GM21529 (cell line): ENCODE measurements at regions not wholly inside any gene's neighbourhood (a gene's known extent, or its start where the extent isn't known, plus 50 kb on each side); places are given as distances from the start of the nearest gene placed in this dataset.
"Not testable (repeated sequence)": the region's sequence is repeated elsewhere in the genome, so short reads cannot be mapped to it uniquely, and the experiment has no call there.

Experiments
- ATAC-seq: cut with Tn5 transposase; IDR thresholded peaks from one replicate; pipeline ENCODE4 v1.9.1; 2021; ENCODE audit not compliant: unreplicated experiment

GRCh38 chr12:116360579-116361413, 83.3 kb upstream of the MED13L start:
- ATAC-seq: no peak

- ATAC-seq: no peak
These were observed 84.1 kb upstream of the MED13L start for GRCh38 chr12:116361414-116362223.

GRCh38 chr12:116365114-116365513, 87.6 kb upstream of the MED13L start:
- ATAC-seq: no peak

DNA sequence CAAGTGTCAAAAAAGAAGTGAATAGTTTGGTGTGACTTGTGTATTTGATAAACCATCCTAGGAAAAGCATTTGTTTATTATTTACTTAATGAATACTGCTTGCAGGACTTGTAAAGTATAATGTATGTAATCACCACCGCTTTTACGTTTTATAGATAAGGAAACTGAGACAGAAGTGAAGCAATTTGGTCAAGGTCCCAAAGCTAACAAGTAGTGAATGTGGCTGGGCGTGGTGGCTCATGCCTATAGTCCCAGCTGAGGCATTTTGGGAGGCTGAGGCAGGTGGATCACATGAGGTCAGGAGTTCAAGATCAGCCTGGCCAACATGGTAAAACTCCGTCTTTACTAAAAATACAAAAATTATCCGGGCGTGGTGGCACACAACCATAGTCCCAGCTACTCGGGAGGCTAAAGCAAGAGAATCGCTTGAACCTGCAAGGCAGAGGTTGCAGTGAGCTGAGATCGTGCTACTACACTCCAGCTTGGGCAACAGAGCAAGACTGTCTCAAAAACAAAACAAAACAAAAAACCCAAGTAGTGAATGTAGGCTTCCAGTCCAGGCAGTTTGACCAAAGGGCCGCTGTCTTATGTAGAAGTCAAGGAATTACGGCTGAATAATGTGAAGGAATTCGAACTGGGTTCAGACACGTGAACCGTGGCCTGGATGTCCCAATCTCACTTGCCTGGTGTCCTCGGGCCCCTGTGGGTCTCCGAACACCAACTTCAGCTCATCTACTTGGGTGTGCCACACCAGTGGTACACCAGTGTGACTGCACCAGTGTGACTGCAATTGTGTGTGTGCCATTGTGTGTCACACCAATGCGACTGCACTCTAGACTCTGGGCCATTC, 88.3 kb upstream of the MED13L start:
- no peak for ATAC-seq

DNA sequence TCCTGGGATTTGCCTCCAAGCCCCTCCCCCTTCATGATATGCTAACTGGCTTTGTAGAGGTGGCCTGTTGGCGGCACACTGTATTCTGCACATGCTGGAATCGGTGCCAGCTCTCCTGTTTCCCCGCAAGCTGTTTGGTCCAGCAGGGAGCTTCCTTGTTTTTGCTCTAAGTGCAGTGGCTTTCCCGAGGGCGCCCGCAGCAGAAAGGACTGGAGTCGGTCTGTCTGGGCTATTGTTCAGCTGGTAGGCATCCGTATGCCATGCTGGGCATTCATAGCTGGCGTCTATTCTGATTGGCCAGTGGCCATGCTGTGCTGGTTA, 88.9 kb upstream of the MED13L start:
- ATAC-seq: no peak

- no peak for ATAC-seq
These were observed 89.3 kb upstream of the MED13L start for GRCh38 chr12:116366824-116367223.

DNA sequence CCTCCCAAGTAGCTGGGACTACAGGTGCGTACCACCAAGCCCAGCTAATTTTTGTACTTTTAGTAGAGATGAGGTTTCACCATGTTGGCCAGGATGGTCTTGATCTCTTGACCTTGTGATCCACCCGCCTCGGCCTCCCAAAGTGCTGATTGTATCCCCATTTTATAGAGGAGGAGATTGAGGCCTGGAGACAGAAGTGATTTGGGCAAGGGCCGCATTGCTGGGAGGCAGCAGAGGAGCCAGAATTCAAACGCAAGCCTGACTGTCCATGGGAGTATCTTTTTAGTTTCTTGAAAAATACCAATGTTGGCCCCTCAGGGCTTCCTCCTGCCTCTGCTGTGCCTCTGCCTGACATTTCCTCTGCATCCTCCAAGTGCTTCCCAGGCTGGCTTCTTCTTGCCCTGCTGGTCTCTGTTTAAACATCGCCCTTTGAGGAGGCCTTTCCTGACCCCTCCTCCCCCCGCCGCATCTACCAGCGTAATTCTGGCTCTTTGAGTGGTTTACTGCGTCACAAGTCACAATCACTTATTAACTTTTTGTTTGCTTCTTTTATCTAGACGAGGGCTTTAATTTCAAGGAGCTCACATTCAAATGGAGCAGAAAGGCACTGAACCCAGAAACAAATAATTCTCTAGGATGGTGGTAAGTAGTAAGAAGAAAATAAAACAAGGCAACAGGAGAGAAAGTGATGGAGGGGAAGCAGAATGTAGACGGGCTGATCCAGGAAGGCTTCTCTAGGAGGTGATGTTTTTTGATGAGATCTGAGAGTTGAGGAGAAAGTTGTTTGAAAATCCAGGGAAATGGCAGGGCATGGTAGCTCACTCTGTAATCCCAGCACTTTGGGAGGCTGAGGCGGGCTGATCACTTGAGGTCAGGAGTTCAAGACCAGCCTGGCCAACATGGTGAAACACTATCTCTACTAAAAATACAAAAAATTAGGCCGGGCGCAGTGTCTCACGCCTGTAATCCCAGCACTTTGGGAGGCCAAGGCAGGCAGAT, 91.0 kb upstream of the MED13L start:
- no peak for ATAC-seq

DNA sequence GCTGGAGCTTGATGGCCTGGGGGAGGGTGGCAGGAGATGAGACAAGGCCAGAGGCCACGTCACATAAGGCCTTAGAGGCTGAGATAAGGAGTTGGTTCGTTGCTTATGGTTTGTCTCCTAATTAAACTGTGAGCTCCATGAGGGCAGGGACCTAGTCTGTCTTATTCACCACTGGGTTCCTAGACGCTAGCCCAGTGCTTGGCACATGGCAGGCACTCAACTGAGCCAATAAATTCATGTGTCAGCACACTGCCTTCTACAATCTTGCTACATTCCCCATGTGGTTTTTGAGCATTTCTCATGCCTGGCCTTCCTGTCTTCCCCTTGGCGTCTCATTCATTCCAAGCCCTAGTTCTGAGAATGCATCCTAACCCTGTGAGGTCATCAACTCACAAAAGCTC, 92.5 kb upstream of the MED13L start:
- ATAC-seq: no peak

- no peak for ATAC-seq
These were observed 93.5 kb upstream of the MED13L start for GRCh38 chr12:116370886-116371580.

GRCh38 chr12:116372815-116373214, 95.3 kb upstream of the MED13L start:
- ATAC-seq: no peak

- ATAC-seq: no peak
These were observed 96.2 kb upstream of the MED13L start for GRCh38 chr12:116373572-116374206.

GRCh38 chr12:116374207-116374606, 96.7 kb upstream of the MED13L start:
- no peak for ATAC-seq

- ATAC-seq: no peak
These were observed 97.9 kb upstream of the MED13L start for GRCh38 chr12:116375278-116375842.

- no peak for ATAC-seq
These were observed 99.1 kb upstream of the MED13L start for GRCh38 chr12:116376354-116377193.

- ATAC-seq: not testable (repeated sequence)
These were observed 99.7 kb upstream of the MED13L start for GRCh38 chr12:116377194-116377571.

DNA sequence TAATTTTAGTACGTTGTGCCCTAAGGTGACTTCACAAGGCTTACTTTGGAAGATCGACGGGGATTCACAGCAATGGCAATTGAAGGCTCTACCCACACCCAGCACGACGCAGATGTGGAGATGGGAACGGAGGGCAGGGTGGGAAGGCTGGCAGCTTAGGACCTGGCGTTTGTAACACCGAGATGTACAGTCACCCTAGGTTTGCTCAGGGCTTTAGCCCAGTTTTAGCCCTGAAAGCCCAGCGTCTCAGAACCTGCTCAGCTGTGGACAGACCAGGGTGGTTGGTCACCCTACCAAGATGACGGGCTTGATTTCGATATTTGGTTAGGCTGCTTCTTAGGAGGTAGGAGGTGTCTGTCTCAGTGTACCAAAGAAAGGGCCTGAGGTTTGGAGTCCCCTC, 100.5 kb upstream of the MED13L start:
- no peak for ATAC-seq

GRCh38 chr12:116380108-116380507, 102.6 kb upstream of the MED13L start:
- ATAC-seq: no peak

DNA sequence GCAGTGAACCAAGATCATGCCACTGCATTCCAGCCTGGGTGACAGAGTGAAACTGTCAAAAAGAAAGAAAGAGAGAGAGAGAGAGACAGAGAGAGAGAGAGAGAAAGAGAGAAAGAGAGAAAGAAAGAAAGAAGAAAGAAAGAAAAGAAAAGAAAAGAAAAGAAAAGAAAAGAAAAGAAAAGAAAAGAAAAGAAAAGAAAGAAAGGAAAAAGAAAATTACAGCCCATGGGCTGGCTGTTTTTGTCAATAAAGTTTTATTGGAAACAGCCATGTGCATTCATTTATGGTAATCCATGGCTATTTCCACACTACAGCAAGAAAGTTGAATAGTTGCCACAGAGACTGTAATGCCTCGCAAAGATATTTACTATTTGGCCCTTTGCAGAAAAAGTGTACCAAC, 103.2 kb upstream of the MED13L start:
- ATAC-seq: not testable (repeated sequence)
